GM12801 (cell line): ENCODE measurements at regions not wholly inside any gene's neighbourhood (a gene's known extent, or its start where the extent isn't known, plus 50 kb on each side); places are given as distances from the start of the nearest gene placed in this dataset.

Experiments used
- TF ChIP-seq, protein P1 (sequence below): IDR thresholded peaks from one replicate; pipeline ENCODE4 v1.5.1; 2011; ENCODE audit warnings: control low read depth; ENCODE audit not compliant: insufficient read length; ENCODE audit errors: extremely low read depth

DNA sequence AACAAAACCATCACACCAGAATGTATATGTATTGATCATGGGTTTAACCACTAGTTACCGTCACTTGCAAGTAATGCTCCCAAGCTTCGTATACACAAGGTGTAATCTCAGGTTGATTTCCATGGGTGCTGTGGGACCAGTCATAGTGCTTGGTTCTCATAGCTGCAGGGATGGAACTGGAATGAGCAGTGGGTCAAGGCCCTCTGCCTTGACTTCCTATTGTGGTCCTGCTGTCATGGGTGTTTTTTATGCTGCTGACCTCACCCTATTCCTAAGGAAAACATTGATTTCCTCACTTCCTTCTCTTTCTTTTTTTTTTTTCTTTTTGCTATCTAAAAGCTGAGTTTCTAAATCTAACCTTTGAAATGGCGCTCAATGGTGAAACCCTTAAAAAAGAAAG lies 325.6 kb upstream of the RASGRP1 start:
- TF ChIP-seq, protein P1, sequence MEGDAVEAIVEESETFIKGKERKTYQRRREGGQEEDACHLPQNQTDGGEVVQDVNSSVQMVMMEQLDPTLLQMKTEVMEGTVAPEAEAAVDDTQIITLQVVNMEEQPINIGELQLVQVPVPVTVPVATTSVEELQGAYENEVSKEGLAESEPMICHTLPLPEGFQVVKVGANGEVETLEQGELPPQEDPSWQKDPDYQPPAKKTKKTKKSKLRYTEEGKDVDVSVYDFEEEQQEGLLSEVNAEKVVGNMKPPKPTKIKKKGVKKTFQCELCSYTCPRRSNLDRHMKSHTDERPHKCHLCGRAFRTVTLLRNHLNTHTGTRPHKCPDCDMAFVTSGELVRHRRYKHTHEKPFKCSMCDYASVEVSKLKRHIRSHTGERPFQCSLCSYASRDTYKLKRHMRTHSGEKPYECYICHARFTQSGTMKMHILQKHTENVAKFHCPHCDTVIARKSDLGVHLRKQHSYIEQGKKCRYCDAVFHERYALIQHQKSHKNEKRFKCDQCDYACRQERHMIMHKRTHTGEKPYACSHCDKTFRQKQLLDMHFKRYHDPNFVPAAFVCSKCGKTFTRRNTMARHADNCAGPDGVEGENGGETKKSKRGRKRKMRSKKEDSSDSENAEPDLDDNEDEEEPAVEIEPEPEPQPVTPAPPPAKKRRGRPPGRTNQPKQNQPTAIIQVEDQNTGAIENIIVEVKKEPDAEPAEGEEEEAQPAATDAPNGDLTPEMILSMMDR: no peak

DNA sequence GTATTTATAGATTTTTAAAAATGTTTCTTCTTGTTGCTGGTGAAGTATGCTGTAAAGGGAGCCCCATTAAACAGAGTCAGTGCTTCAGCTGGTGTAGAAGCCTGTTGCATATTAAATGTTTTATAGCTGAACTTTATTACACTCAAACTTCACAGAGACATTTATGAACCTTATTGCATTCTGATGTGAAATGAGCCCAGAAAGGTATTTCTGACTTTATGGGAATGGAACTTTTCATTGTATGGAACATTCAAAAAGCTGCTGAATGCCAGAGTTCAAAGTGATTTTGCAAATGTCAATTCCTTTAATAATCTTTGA lies 329.3 kb upstream of the RASGRP1 start:
- TF ChIP-seq, protein P1: no peak

DNA sequence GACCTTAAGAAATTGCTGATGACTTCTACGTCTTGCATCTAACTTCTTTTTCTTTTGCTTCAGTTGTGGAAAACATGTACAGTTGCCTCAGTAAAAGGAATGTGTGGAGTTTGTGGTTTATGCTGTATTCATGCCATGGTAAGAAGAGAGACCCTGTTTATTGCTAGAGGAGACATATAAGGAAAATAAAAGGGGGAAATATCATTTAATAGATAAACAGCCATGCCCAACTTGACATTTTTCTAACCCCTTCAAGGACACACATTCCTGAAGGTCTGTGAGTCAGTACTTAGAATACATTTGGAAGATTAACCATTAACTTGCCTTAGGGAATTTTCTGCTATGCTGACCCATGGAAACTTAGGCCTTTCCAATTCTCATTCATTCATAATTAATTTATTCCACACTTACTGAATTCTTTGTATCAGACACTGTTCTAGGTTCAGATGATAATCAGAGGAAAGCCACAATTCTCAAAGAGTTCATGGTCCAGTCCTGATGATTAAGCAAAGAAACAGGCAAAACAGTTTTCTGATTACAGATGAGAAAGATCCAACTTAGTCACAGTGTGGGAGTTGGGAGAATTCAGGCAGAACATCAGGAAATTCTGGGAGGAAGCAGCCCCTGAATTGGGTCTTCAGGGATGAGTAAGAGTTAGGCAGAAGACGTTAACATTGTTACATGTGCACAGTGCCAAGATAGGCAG lies 329.8 kb upstream of the RASGRP1 start:
- TF ChIP-seq, protein P1: no peak

DNA sequence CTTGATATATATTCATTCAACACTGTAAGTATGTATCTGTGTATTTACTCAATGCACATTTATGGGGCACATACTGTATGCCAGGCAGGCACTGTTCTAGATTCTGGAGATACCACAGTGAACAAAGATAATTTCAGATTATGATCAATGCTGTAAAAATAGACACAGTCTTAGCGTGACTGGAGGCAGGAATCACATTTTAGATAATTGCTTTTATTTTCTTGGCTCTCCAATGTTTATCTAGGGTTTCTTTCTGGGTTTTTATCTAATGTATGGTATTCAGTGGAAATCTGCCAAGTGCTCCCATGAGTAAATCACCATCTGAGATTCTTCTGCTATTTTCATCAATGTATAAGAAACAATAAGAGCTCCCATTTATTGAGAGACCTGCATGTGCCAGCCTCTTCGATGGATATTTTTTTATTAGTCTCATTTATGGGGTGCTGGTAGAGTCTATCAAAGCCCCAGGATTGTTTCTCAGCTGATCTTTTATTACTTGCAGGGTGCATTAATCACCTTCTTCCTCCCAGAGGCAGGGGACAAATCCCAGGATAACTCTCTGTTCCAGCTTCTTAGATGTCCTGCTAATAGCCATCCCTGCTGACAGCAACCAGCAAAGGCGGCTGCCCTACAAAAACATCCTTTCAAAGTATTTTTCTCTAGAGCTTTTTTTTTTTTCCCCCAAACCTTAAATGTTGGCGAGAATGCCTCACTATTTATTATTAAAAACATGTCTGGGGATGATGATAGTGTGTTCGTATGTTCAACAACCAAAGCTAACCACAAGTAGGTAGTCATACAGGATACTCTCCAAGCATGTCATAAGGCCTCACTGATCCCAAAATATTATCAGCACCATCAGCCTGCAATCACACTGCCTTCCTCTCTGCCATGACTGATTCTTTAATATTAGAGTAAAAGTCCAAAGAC lies 331.0 kb upstream of the RASGRP1 start:
- TF ChIP-seq, protein P1: no peak

DNA sequence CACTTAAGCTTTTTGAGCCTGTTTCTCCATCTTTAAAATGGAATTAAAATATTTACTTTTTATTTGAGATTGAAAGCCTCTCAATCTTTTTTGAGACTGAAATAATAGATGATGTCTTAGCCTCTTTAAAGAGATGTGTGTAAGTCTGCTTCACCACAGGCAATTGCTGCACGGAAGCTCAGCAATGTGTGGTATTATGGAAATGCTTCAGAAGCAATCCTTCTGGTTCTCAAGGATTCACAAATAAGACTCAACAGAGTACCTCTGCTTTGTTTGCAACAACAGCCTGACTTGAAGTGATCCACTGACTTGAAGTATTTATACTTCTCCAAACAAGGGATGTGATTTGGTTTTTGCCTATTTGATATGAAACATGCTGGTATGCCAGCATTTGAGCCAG lies 332.0 kb upstream of the RASGRP1 start:
- TF ChIP-seq, protein P1: no peak

DNA sequence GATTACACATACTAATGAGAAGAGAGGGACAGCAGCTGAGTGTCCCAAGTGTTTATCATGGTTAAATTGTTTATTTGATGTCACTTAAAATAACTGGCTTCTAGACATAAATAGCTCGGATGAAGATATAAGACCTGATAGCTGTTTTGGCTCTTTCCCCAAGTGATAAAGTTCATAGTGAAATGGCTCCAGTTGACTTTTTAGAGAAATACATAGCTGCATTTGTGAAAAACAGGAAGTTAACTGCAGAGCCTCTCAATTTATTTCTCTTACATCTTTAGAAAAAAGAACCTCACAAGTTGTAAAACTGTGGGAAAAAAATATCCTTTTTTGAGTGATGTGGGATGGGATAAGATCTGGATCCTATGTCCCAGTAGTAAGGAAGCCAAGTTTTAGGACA lies 332.9 kb upstream of the RASGRP1 start:
- TF ChIP-seq, protein P1: no peak

DNA sequence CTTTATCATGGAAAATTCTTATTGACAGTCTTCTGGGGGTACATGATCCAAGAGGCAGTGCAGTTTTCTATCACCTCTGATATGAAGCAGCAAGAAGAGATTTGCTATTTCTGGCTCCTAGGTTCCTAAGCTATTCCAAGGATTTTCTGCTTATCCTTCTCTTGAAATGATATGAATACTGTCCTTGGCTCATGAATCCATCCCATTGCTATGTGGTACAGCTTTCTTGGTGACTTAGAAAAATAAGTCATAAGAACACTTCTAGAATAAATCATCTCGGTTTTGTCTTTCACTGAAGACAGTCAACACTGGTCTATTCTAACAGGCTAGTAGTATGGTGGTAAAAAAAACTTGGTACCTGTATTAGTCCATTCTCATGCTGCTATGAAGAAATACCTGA lies 333.6 kb upstream of the RASGRP1 start:
- TF ChIP-seq, protein P1: no peak
